ENCODE measurements at regions not wholly inside any gene's neighbourhood (a gene's known extent, or its start where the extent isn't known, plus 50 kb on each side); places are given as distances from the start of the nearest gene placed in this dataset.
"Not testable (repeated sequence)": the region's sequence is repeated elsewhere in the genome, so short reads cannot be mapped to it uniquely, and the experiment has no call there.

DNA sequence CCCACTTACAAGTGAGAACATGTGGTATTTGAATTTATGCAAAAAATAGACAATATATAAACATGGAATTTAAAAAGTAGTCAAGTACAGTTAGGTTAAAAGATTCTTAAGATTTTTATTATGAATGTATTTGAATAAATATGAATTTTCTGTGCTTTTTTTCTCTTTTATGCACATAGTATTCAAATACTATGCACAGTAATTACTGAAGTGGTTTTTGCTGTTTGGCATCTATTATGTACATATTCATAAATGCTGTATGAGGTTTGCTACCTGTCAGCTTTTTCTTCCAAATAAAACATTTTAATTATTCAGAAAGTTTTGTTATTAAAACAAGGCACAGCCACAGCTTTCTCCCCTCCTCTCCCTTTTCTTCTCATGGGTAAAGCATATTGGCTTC, 1272.7 kb downstream of the NSUN3 start:
- H3K4me3 ChIP-seq = no peak overlapping the region
- no peak for TF ChIP-seq EP300 (IDR thresholded peaks at IDR 0.05)
- no peak for TF ChIP-seq CTCF (IDR thresholded peaks at IDR 0.05)
- TF ChIP-seq POLR2A (IDR thresholded peaks at IDR 0.05) = no peak
- no peak for TF ChIP-seq POLR2AphosphoS5 (IDR thresholded peaks at IDR 0.05)
- no peaks in the 10 kb centered on the region for H3K36me3 ChIP-seq
- H3K4me1 ChIP-seq = no peaks in the 10 kb centered on the region
- no peak for DNase-seq
- H3K9me3 ChIP-seq = peaks cover 0 to 1% (median under 1%) of the 10 kb centered on the region in 4 donors
- no peaks in the 10 kb centered on the region for H3K27me3 ChIP-seq
- intact Hi-C loops (cut with DNase I; ENCODE audit: low total_unique reads) = no loop called here
- no peak overlapping the region for H3K27ac ChIP-seq

- no peaks in the 10 kb centered on the region for H3K27me3 ChIP-seq
- no peak overlapping the region for H3K27ac ChIP-seq
- TF ChIP-seq POLR2AphosphoS5 (IDR thresholded peaks at IDR 0.05) (no peak), CTCF (IDR thresholded peaks at IDR 0.05) (no peak), EP300 (IDR thresholded peaks at IDR 0.05) (no peak), POLR2A (IDR thresholded peaks at IDR 0.05) (no peak)
- no peaks in the 10 kb centered on the region for H3K4me1 ChIP-seq
- no peaks in the 10 kb centered on the region for H3K36me3 ChIP-seq
- no peak overlapping the region for H3K4me3 ChIP-seq
- 69 to 90% (median 79%) methylated on average over 1 of the region's 1 CpG for WGBS, 5 donors
- intact Hi-C loops (cut with DNase I; ENCODE audit: low total_unique reads) = no loop called here
- no peaks in the 10 kb centered on the region for H3K9me3 ChIP-seq
- no peak for DNase-seq
Measured at GRCh38 chr3:95338446-95338845, 1275.6 kb downstream of the NSUN3 start.

GRCh38 chr3:95341314-95341713, 1278.5 kb downstream of the NSUN3 start:
- TF ChIP-seq EP300 (IDR thresholded peaks at IDR 0.05) (no peak), POLR2AphosphoS5 (IDR thresholded peaks at IDR 0.05) (no peak), POLR2A (IDR thresholded peaks at IDR 0.05) (no peak), CTCF (IDR thresholded peaks at IDR 0.05) (no peak)
- Histone ChIP-seq H3K4me3 (no peak overlapping the region), H3K36me3 (no peaks in the 10 kb centered on the region), H3K27me3 (no peaks in the 10 kb centered on the region), H3K9me3 (no peaks in the 10 kb centered on the region), H3K27ac (no peak overlapping the region), H3K4me1 (no peaks in the 10 kb centered on the region)
- peak in 1 of 2 donors; percentile 61 for DNase-seq
- intact Hi-C loops (cut with DNase I; ENCODE audit: low total_unique reads) = no loop called here
- WGBS, 5 donors = 18 to 39% (median 31%) methylated on average over 8 of the region's 8 CpGs

DNA sequence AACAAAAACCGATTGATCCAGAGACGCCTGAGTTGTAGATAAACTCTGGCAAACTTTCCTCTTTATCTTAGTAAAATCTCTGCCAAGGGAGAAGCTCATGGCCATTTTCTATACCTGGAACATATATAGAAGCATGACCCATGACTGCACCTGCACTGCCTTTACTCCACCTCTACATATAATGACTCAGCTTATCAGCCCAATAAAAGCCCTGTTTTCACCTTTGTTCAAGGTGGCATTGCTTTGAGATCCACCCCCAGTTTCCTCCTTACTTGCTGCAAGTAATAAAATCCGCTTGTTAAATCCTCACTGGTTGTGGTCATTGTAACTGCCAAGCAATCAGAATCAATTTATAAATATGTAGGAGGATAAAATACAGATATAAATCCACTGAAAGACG, 1280.4 kb downstream of the NSUN3 start:
- no peak for TF ChIP-seq POLR2A (IDR thresholded peaks at IDR 0.05)
- no peak overlapping the region for H3K27ac ChIP-seq
- H3K36me3 ChIP-seq = no peaks in the 10 kb centered on the region
- 19 to 42% (median 40%) methylated on average over 4 of the region's 4 CpGs for WGBS, 5 donors
- H3K4me1 ChIP-seq = no peaks in the 10 kb centered on the region
- no peaks in the 10 kb centered on the region for H3K27me3 ChIP-seq
- no peak overlapping the region for H3K4me3 ChIP-seq
- intact Hi-C loops (cut with DNase I; ENCODE audit: low total_unique reads) = no loop called here
- H3K9me3 ChIP-seq = no peaks in the 10 kb centered on the region
- DNase-seq = peak in 1 of 2 donors; percentile 47

- Histone ChIP-seq H3K36me3 (no peaks in the 10 kb centered on the region), H3K9me3 (no peaks in the 10 kb centered on the region), H3K4me3 (no peak overlapping the region), H3K27ac (no peak overlapping the region), H3K27me3 (no peaks in the 10 kb centered on the region), H3K4me1 (no peaks in the 10 kb centered on the region)
- TF ChIP-seq CTCF (IDR thresholded peaks at IDR 0.05) = no peak
- no peak for TF ChIP-seq POLR2A (IDR thresholded peaks at IDR 0.05)
- TF ChIP-seq EP300 (IDR thresholded peaks at IDR 0.05) = no peak
- no peak for TF ChIP-seq POLR2AphosphoS5 (IDR thresholded peaks at IDR 0.05)
- 85 to 94% (median 93%) methylated on average over 1 of the region's 1 CpG for WGBS, 5 donors
- intact Hi-C loops (cut with DNase I; ENCODE audit: low total_unique reads) = no loop called here
- DNase-seq = no peak
Measured at GRCh38 chr3:95343767-95344166, 1280.9 kb downstream of the NSUN3 start.

- H3K27me3 ChIP-seq; intact Hi-C loops (cut with DNase I; ENCODE audit: low total_unique reads); H3K4me3 ChIP-seq; DNase-seq; H3K4me1 ChIP-seq; H3K36me3 ChIP-seq; H3K9me3 ChIP-seq; H3K27ac ChIP-seq: not testable (repeated sequence)
- WGBS, 5 donors = 47 to 59% (median 54%) methylated on average over 4 of the region's 4 CpGs
Measured at GRCh38 chr3:95347936-95348335, 1285.1 kb downstream of the NSUN3 start.

Measured in stomach (tissue), 8 donors.